Upper lobe of right lung (tissue), 1 donor: ENCODE measurements at regions not wholly inside any gene's neighbourhood (a gene's known extent, or its start where the extent isn't known, plus 50 kb on each side); places are given as distances from the start of the nearest gene placed in this dataset.

Experiments
- ATAC-seq: fragments of 200-7000 bp; cut with Tn5 transposase; one replicate; pipeline ENCODE4 v1.9.1; 2020; ENCODE audit warnings: mild to moderate bottlenecking, moderate library complexity
- DNase-seq: peaks from one replicate; pipeline ENCODE4 v3.0.0-alpha.2; 2020
- H3K27ac ChIP-seq: fragments of 200-600 bp; one replicate; pipeline ENCODE4 v1.8.0; 2022
- H3K27me3 ChIP-seq: fragments of 200-600 bp; one replicate; pipeline ENCODE4 v1.8.0; 2022; ENCODE audit warnings: mild to moderate bottlenecking
- H3K36me3 ChIP-seq: fragments of 200-600 bp; one replicate; pipeline ENCODE4 v1.8.0; 2022
- H3K4me1 ChIP-seq: fragments of 200-600 bp; one replicate; pipeline ENCODE4 v1.8.0; 2022
- H3K4me3 ChIP-seq: fragments of 200-600 bp; one replicate; pipeline ENCODE4 v1.8.0; 2022; ENCODE audit warnings: mild to moderate bottlenecking
- H3K9me3 ChIP-seq: fragments of 200-600 bp; one replicate; pipeline ENCODE4 v1.8.0; 2022
- CTCF ChIP-seq: fragments of 200-600 bp; IDR thresholded peaks from one replicate; pipeline ENCODE4 v1.8.0; 2022; ENCODE audit warnings: antibody characterized with exemption
- intact Hi-C: fragments of 100-400 bp; cut with DNase I; formaldehyde crosslinking; loops from one replicate; pipeline ENCODE4 v1.11.0; 2022
- donor health status: DM: no; HTN: yes; CAD: no; lungs with severe emphysema.

GRCh38 chr5:159619826-159620225 is 289.5 kb upstream of the IL12B start:
- no peak for TF ChIP-seq CTCF
- H3K4me1 ChIP-seq = no peaks in the 10 kb centered on the region
- intact Hi-C loops = no loop called here
- H3K27me3 ChIP-seq = no peaks in the 10 kb centered on the region
- H3K9me3 ChIP-seq = no peaks in the 10 kb centered on the region
- H3K36me3 ChIP-seq = no peaks in the 10 kb centered on the region
- H3K27ac ChIP-seq = no peak overlapping the region
- H3K4me3 ChIP-seq = no peak overlapping the region
- DNase-seq = no peak
- no peak for ATAC-seq

GRCh38 chr5:159620853-159621540 is 290.7 kb upstream of the IL12B start:
- no peak for ATAC-seq
- no peak for TF ChIP-seq CTCF

DNA sequence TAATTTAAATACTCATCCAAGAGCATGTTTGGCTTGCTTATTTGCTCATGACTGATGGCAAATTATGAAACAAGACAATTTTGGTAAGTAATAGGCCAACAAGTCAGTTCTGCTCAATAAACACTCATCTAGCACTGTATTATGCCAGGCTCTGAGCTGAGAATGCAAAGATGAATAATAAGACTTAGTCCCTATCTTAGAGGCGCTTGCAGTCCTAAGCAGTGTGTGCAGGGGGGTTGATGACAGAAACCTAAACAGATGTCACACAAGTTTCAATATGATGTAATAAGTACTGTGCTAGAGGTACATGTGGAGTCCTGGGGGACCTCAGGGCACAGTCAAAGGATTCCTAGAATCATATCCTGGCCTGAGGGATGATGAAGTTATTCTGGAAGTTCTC is 287.6 kb upstream of the ADRA1B start:
- ATAC-seq (no peak), DNase-seq (no peak)
- no peak overlapping the region for H3K27ac ChIP-seq
- no peaks in the 10 kb centered on the region for H3K36me3 ChIP-seq
- no peak overlapping the region for H3K4me3 ChIP-seq
- intact Hi-C loops = no loop called here
- H3K9me3 ChIP-seq = peaks cover 3% of the 10 kb centered on the region
- TF ChIP-seq CTCF = no peak
- no peaks in the 10 kb centered on the region for H3K4me1 ChIP-seq
- no peaks in the 10 kb centered on the region for H3K27me3 ChIP-seq

More at GRCh38 chr5:159620853-159621540, 290.7 kb upstream of the IL12B start:
- H3K9me3 ChIP-seq = peaks cover 3% of the 10 kb centered on the region
- no peaks in the 10 kb centered on the region for H3K36me3 ChIP-seq
- H3K4me1 ChIP-seq = no peaks in the 10 kb centered on the region
- no peak overlapping the region for H3K4me3 ChIP-seq
- intact Hi-C loops = no loop called here
- DNase-seq = no peak
- no peaks in the 10 kb centered on the region for H3K27me3 ChIP-seq
- no peak overlapping the region for H3K27ac ChIP-seq

DNA sequence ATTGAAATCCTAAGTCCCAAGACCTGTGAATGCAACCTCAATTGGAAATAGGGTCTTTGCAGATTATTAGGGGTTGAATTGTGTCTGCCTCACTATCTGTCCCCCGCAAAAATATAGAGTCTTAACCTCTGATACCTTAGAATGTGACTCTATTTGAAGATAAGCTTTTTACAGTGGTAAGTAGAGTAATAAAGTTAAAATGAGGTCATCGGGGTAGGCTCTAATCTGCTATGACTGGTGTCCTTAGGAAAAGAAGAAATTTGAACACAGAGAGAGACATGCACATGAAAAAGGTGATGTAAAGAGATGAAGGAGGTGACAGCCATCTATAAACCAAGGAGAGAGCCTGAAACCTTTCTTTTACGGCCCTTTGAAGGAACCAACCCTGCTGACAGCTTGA is 287.1 kb upstream of the ADRA1B start:
- H3K9me3 ChIP-seq = peaks cover 3% of the 10 kb centered on the region
- no peak for ATAC-seq

DNA sequence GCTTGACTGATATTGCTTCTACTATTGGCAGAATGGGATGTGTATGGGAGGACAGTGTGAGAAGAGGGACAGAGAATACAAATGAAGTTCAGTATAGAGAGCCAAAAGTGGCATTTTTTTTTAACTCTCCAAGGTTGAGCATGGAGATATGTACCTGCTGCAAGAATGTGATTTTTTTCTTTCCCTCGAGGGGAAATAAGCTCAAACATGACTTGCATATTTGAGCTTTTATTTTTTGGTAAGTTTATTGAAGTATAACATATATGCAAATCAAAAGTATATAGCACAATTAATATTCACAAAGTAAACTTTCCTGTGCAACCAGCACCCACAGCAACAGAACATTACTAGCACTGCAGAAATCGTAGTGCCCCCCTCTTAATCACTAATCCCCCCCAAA is 285.7 kb upstream of the ADRA1B start:
- H3K9me3 ChIP-seq = peaks cover 3% of the 10 kb centered on the region
- intact Hi-C loops = no loop called here
- H3K36me3 ChIP-seq = no peaks in the 10 kb centered on the region
- no peak overlapping the region for H3K27ac ChIP-seq
- no peak overlapping the region for H3K4me3 ChIP-seq
- TF ChIP-seq CTCF = no peak
- DNase-seq (no peak), ATAC-seq (no peak)
- no peaks in the 10 kb centered on the region for H3K27me3 ChIP-seq
- no peaks in the 10 kb centered on the region for H3K4me1 ChIP-seq

More for the DNA sequence above, 287.1 kb upstream of the ADRA1B start:
- no peak overlapping the region for H3K4me3 ChIP-seq
- intact Hi-C loops = no loop called here
- no peaks in the 10 kb centered on the region for H3K4me1 ChIP-seq
- DNase-seq = no peak
- no peaks in the 10 kb centered on the region for H3K36me3 ChIP-seq
- no peak for TF ChIP-seq CTCF
- H3K27me3 ChIP-seq = no peaks in the 10 kb centered on the region
- no peak overlapping the region for H3K27ac ChIP-seq

DNA sequence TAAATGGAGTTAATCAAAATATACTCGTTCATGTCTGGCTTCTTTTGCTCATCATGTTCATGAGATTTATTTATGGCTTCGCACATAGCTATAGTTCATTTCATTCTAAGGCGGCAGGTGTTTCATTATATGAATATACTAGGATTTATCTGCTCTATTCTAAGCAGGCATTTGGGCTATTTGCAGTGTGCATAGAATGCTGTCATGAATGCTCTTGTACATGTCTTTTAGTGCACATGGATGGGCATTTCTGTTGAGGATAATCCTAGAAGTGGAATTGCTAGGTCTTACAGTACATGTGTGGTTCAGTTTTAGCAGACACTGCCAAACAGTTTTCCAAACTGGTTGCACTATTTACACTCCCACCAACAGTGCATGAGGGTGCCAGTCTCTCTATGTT is 285.3 kb upstream of the ADRA1B start:
- DNase-seq (no peak), ATAC-seq (no peak)
- intact Hi-C loops = no loop called here

More for the DNA sequence above, 285.3 kb upstream of the ADRA1B start:
- peaks cover under 1% of the 10 kb centered on the region for H3K9me3 ChIP-seq
- H3K27me3 ChIP-seq = no peaks in the 10 kb centered on the region
- no peak overlapping the region for H3K4me3 ChIP-seq
- no peak overlapping the region for H3K27ac ChIP-seq
- H3K4me1 ChIP-seq = no peaks in the 10 kb centered on the region
- no peaks in the 10 kb centered on the region for H3K36me3 ChIP-seq
- no peak for TF ChIP-seq CTCF
